Stimulated activated CD4-positive, alpha-beta T cell treated with anti-CD3 and anti-CD28 coated beads, Interleukin-2, amount 100 ng/mL, for 24 hours (primary cell): ENCODE measurements at regions not wholly inside any gene's neighbourhood (a gene's known extent, or its start where the extent isn't known, plus 50 kb on each side); places are given as distances from the start of the nearest gene placed in this dataset.
"Not testable (repeated sequence)": the region's sequence is repeated elsewhere in the genome, so short reads cannot be mapped to it uniquely, and the experiment has no call there.

Experiments used
- DNase-seq, 2 donors: peaks; one replicate each; pipeline ENCODE4 v3.0.0-alpha.2; 2020

DNA sequence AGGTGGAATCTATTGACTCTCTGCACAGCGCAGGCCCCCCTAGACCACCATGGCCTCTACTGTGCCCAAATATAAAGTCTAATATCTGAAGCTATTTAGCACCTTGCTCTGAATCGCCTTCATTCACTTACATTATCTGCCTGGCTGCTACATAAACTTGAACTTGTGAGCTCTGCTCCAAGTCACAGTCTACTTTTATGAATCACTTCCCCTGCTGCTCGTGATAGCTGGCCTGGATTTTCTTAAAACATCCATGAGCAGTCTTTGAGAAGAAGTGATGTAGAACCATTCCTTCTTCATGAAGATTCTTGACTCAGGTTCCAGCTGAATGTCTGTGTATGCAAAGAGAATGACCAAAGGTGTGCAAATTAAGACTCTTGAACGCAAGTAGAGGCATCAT is 359.5 kb downstream of the RND3 start:
- DNase-seq = no peak

DNA sequence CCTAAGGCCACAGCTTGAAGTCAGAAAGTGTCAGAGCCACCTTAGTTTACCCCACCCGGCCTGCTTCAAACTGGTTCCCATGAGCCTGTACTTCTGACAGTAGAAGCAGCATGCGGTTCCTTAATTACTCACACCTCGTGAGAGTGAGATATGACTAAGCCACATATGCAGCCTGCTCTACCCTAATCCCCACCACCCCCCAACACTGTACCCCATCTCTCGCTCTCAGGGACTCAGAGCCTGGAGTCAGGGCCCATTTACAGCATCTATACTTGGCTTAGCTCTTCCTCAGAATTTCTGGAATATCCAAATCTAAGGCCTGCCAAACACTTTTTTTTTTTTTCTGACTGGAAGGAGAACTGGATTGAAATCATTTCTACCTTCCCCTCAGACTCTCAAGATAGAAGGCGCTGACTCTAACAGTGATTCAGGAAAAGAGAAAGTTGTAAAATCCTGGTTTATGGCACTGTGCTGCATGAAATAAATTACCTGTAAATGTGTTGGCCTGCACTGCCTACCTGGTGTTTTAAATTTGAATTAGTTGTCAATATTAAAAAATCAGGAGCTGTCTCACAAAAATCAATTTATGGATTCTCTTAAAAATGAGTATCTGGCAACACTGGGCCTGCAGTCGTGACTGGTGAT is 360.0 kb downstream of the RND3 start:
- DNase-seq = no peak

DNA sequence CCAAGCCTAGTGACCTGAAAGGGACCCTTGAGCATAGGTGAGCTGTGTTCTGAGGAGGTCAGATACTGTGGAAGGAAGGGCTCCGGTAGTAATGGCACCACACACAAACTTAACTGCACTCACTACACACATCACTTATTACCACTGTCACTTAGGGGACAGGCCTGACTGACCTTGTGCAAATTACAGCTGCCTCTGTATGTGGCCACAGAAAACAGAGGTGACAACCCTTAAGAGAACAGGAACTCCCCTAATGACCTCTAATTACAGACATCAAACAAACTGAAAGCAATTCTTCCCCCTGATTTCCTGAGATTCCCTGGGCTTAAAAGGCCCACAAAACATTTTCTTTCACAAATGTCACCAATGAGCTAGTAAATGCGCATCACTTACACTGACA is 360.6 kb downstream of the RND3 start:
- DNase-seq = no peak

DNA sequence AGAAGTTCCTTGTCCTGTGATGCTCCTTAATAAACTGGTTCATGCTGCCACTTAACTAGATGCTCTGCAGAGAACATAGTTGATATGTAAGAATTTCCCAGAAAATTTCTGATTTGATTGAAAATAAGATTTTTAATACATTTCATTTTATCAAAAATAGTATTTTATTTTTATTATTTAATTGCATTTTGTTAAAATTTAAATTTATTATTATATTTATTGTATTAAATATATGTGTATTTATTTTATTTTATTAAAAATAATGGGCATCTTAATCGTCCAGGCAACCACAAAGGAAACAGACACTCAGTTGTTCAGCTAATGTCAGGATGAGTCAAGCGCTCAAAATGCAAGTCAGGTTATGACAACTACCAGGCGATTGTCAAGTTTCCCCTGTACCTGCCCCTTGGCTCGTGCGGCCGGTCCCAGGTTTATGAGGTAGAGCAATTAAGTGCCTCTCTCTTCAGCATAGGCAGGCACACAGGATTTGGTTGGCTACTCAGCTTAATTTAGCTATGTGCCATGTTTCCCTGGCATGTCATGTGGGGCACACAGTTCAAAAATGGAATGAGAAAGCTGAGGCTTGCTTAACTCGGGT is 361.2 kb downstream of the RND3 start:
- no peak for DNase-seq

DNA sequence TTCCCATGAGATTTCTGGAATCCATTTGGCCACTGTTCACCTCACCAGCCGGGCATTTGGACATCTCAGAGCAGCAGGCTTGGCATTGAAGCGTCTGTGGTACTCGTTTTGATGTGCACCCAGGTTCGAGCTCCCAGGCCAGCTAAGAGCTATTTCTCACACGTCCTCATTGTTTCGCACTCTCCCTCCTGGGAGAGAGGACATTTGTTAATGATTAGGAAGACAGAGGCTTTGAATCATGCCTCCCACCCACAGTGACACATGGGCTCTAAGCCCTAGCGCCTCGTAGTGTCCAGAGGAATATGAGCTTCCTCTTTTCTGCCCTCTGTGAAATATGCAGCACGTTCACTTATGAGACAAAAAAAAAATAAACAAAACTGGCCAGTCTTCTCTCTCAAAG is 361.8 kb downstream of the RND3 start:
- DNase-seq = no peak

DNA sequence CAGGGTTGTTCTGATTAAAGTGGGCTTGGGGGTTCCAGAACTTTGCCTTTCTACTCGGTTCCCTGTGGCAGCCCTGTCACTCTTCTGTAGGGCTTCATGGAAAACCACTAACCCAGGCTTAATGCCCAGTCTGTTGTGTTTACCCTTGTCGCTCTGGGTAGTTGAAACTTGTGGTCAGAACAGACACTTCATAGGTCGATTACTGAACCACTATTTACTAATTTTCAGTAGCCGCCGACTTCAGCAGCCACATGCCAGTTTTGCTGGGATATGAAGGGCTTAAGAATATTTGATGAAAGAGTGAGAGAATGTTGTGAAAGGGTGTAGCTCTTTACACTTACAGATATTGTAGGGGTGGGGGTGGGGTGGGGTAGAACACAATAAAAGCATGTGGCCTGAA is 362.3 kb downstream of the RND3 start:
- DNase-seq = no peak

DNA sequence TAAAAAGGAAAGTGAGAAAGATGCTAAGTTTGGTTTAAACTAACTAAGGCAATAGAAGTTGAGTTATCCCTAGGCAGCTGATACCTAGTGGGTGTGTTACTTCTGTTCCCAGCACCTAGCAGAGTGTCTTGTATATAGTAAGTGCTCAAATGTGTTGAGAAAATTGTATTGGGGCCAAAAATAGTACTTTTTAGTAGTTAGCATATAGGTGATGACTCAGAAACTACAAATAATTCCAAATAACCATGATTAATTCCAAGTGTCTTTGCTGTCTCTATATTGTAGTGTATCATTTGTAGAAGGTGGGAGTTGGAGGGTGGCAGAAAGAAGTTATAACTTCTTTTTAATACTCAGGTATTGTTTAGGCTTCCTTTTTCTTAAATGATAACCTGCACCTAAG is 362.7 kb downstream of the RND3 start:
- DNase-seq = no peak

DNA sequence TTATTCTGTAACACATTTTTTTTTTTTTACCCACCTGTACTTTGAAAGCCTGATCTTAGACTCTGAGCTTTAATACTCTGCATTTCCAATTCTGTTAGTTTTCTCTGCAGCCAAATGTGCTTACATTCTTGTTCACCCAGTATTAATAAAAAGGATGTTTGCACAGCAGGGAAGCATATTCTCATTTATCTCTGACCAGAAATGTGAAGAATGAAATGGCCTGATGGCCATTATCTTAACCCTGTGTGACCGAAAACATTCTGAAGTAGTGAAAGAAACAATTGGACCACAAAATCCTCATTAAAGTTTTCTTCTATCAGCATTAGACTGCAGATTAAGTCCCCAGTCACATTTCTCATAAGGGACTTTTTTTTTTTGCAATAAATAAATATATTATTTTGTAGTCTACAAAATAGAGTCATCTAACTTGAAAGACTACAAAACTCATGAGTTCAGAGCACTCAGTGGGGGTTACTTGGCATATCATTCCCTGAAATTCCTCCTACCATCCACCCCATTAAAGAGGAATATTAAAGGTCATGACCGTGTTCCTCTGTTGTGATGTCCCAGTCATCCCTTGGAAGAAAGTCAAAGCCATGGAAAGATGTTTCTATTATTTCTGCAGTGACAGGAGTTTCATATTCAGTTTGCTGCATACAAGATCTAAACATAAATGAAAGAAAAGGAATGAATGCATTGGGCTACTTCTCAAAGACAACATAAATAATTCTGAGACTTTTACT is 364.4 kb downstream of the RND3 start:
- DNase-seq = no peak

DNA sequence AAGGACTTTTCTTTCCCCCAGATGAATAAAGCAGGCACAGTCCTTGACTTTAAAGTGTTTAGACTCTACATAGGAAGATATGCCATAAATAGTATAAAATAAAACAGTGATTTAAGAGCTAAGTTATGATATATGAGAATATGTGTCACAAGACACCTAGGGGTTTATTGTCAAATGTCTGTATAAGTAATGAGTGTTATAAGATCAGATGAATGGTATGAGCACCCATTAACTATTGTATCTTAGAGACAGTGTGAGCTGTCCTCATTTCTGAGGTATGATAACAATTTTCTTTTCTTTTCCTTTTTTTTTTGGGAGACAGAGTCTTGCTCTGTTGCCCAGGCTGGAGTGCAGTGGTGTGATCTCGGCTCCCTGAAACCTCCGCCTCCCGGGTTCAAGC is 365.3 kb downstream of the RND3 start:
- no peak for DNase-seq

DNA sequence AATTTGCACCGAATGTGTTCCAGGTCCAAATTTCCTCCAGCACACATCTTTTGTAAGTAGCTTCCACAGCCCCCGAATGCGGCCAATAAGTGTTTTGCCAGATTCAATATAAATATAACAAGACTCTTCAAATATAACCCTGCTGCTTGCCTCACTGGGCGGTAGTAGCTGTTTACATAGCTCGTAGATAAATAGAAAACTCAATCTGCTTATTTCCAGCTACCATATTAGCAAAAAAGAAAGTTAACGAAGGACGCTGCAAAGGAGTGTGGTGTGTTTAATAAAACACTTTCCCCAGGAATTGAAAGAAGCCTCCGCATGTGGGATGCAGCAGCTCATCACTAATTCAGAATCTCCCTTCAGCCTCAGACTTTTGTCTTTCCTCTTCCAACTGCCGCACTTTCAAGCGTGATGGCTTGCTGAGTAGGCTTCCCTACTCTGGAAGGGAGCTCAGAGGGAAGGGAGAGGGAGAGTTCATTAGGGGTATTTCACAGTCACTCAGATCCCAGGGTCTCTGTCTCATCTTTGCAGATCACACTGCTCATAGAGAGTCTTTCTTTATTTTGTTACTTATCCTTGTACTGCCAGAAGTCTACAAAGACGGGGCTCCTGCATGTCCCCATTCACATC is 367.0 kb downstream of the RND3 start:
- no peak for DNase-seq

DNA sequence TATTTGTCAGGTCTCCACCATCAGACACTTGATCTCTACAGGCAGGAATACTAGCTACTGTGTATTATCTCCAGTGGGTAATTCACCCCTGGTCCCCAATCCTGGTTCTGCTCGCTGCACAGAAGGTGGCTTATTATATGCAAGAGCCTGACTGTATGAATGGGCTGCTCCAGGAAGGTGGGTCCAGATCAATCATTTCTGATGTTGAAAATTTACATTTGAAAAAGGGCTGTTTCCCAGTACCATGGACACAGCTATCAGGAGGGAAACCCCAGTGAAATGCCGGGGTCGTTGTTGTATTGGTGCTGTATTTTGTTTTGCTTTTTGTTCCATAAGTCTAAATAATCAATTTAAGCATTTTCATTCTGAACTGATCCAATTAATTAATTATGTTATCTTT is 367.6 kb downstream of the RND3 start:
- DNase-seq = no peak

DNA sequence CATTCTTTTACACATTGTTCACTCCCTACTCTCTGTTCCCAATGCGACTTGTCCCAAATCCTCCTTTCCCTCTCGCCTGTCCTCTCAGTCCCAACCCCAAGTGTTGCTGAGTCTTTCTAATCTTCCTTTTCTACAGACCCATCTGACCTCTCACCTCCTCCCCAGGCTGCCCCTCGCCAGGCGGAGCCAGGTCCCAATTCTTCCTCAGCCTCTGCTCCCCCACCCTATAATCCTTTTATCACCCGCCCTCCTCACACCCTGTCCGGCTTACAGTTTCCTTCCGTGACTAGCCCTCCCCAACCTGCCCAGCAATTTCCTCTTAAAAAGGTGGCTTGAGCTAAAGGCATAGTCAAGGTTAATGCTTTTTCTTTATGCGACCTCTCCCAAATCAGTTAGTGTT is 373.4 kb downstream of the RND3 start:
- DNase-seq = not testable (repeated sequence)

DNA sequence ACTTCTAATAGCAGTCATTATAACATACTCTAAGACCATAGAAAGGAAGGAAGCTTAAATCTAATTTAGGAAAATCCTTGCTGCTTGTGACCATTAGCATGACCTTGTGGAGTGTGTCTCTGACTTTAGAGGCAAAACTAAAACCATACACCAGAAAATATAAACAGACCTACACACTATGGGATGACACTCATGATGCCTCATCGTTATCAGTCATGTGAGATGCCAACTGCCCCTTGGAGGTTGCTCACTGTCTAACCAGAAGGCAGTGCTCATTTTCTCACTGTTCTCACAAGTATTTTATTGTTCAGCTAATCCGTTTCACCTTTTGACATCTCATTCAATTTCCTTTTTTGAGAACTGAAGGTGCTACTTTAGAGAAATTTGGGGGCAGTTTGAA is 376.9 kb downstream of the RND3 start:
- DNase-seq = no peak

DNA sequence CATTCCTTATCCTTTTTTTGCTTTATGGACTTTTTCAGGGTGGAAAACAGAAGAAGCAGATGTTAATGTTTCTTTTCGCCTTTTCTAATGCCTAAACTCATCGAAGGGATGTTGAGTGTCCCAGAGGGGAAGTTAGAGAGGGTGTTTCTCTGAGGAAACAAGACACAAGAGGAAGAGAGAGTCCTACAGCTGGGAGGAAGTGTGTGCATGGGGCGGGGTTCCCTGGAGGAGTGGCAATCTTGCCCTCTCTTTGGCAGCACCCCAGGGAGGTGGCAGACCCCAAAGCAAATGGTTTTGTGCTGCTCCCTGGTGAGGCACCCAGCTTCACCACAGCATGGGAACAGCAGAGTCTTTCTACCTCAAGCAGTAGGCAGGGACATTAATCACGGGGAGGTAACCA is 377.6 kb downstream of the RND3 start:
- DNase-seq = no peak

DNA sequence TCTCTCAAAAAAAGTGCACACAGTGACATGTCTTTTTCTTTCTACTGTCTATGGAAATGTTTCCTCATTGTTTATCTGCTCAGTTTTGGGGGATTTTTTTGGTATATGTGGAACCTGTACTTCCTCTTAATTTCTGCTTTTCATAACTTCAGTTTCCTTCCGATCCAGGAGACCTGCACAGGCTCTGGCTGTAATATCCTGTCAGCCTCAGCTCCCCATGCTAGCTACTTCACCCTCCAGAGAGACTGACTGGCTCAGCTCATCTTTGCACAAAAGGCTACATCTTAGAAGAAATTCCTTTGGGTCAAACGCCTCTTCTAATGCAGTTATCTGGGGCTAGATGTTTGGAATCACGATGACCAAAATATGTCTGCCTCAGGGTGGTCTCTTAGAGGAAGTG is 378.4 kb downstream of the RND3 start:
- no peak for DNase-seq

DNA sequence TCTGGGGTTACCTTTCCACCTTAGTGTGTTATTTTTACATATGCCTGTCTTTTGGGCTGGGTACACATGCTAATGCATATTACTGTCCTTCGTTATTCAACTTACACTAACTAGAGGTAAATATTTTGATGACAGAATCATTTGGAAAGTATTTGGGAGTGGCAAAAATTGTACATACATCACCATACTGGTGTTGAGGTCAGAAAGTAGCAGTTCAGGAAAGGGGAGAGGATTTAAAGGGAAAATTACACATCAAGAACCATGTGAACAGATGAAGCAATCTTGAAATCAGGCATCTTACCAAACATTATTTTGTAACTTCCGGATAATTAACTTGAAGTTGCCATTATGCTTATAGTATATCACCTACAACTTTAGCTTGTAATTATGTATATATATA is 379.7 kb downstream of the RND3 start:
- DNase-seq = no peak

DNA sequence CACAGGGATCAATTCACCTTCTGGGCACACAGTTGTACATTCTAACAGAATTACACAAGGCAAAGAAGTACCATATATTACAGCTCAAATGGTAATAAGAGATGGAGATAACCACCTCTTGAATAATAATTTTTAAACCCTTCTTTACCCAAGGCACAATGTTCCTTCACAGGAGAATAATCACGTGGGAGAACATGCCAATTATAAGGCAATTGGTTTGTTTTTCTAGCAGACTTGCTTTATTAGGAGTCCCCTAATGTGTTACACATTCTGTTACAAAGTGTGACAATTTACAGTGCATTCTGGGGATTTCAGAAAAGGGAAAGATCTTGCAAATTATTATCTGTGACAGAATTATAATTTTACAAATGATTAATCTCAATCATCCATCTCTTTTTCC is 380.3 kb downstream of the RND3 start:
- no peak for DNase-seq

DNA sequence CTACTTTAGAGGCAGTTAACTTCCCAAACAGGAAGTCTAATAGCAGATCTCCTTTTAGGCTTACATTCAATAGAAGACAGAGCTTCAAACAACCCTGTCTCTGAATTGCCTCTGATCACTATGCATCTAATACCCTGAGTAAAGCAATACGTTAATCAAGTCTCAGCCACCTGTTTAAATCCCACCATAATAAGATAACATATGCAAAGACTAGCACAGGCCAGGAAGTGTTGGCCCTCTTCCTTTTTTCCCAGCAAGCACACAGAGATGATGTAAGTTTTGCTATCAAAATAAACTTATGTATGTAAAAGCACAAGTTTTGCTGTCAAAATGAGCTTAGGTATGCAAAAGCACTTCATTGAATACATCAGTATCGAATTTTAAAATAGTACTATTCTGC is 385.5 kb downstream of the RND3 start:
- no peak for DNase-seq

DNA sequence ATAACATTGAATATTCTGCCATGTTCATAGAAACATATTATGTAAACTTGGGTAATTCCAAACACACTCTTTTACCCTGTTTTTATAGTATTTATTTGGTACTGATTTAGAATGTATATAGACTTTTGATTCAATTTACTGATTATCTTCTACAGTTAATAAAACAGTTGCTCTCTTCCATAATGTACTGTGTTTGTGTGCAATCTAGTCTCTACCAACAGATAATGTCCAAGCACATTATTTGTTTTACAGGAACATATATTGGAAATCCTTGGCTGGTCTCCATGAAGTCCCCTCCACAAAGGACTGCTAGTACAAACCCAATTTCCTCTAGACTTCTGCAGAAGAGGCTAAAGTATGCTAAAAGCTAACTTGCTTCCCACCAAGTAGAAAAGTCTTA is 386.6 kb downstream of the RND3 start:
- no peak for DNase-seq

DNA sequence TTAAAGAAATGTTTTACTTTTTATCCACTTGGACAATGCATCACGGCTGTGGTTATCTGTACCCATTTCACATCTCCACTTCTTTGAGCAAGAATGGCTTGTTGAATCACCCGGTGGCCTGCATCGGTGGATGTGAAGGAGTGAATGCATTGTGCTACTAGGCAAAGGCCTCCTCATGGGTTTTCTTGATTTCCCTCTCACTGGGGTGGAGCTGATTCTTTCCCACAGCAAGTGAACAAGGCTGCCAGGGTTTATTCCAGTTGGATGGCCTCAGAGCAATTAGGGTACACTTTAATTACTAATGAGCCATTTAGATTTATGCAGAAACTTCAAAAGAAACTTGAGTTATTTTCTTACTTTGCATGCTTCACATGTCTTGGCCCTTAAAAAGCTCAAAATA is 387.1 kb downstream of the RND3 start:
- DNase-seq = no peak

DNA sequence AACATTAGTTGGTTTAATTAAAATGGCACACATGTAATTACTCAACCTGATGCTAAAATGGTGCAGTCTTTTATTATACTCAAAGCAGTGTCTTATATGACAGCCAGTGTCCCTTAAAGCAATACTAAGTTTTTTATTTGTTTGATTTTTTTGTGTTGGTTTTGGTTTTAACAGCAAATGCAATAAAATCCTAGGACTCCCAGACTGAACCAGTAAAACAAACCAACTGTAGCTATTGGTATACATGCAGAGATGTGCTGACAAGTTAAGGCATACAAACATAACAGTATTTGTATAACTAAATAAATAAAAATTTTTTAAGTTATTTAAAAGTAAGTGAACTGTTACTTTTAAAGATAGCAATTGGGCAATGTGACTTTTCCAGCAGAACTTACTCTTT is 387.7 kb downstream of the RND3 start:
- DNase-seq = no peak

DNA sequence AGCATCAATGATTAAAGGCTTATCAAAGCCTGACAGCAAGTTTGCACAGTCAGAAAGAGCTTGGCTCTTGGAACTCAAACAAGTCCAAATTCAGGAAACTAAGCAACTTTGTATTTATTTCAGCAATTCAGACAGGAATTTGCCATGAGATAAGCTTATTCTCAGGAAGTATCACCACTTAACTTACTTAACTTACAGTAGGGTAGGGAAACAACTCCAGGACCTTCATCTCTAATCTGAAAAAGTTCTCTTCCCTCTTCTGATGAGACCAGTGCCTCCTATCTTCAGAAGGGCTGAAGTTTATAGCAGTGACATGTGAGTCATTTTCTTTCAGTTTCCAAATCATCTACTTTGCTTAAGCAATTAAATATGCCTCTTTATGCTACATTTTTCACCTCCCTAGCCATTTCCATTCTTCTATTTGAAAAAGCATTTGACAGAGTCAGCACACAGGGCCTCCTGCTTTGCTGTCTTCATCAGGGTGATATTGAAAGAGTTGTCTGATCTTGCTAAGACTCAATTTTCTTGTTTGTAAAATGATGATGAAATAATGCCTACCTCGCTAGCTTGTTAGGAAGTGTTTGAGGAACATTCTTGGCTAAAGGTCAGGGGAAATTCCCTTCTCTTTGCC is 389.5 kb downstream of the RND3 start:
- no peak for DNase-seq

DNA sequence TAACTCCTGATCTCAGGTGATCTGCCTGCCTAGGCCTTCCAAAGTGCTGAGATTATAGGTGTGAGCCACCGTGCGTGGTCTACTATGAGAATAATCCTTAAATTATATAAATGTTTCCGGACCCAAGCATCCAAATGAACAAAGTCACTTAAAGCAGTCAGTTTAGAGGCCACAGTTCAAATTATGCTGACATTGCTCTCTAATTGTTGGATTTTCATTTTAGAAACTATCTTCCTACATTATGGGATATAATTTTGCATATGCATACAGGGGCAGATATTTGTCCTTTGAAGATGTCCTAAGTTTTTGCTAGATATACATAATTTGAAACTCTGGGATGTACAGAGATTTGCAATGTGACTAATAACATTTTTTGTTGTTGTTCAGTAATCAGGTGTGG is 390.1 kb downstream of the RND3 start:
- no peak for DNase-seq
